GM23338 (cell line): ENCODE measurements at regions not wholly inside any gene's neighbourhood (a gene's known extent, or its start where the extent isn't known, plus 50 kb on each side); places are given as distances from the start of the nearest gene placed in this dataset.

Source experiments
- ATAC-seq: fragments of 200-7000 bp; cut with Tn5 transposase; 3 replicates; pipeline ENCODE4 v1.9.1; 2020
- DNase-seq: peaks from one replicate; pipeline ENCODE4 v3.0.0-alpha.2; 2015; ENCODE audit warnings: low spot score
- H2AFZ ChIP-seq: fragments of 200-600 bp; sonication (generic); 2 replicates; pipeline ENCODE4 v1.8.0; 2016; ENCODE audit warnings: antibody characterized with exemption, mild to moderate bottlenecking, moderate library complexity
- H3F3A ChIP-seq: fragments of 200-600 bp; sonication (generic); replicated peaks from 2 replicates; pipeline ENCODE4 v1.8.0; 2017; ENCODE audit warnings: antibody characterized with exemption, mixed run types, low read depth
- H3K27ac ChIP-seq: fragments of 200-600 bp; sonication (generic); 2 replicates; pipeline ENCODE4 v1.6.1; 2016; ENCODE audit warnings: low read depth
- H3K27me3 ChIP-seq: fragments of 200-600 bp; sonication (generic); 2 replicates; pipeline ENCODE4 v1.8.0; 2016; ENCODE audit warnings: mild to moderate bottlenecking, mixed run types, moderate library complexity; ENCODE audit not compliant: insufficient read depth
- H3K36me3 ChIP-seq: fragments of 200-600 bp; sonication (generic); 2 replicates; pipeline ENCODE4 v1.8.0; 2016; ENCODE audit warnings: mild to moderate bottlenecking; ENCODE audit not compliant: insufficient read depth
- H3K4me1 ChIP-seq: fragments of 200-600 bp; sonication (generic); 2 replicates; pipeline ENCODE4 v1.8.0; 2016; ENCODE audit warnings: mild to moderate bottlenecking, moderate library complexity; ENCODE audit not compliant: insufficient read depth
- H3K4me2 ChIP-seq: fragments of 200-600 bp; sonication (generic); 2 replicates; pipeline ENCODE4 v1.7.1; 2017; ENCODE audit warnings: mixed run types
- H3K4me3 ChIP-seq: fragments of 200-600 bp; sonication (generic); 2 replicates; pipeline ENCODE4 v1.6.1; 2016; ENCODE audit warnings: mixed run types
- H3K79me2 ChIP-seq: fragments of 200-600 bp; sonication (generic); replicated peaks from 2 replicates; pipeline ENCODE4 v1.8.0; 2017; ENCODE audit warnings: mild to moderate bottlenecking; ENCODE audit not compliant: insufficient read depth
- H3K9me2 ChIP-seq: fragments of 200-600 bp; sonication (generic); 2 replicates; pipeline ENCODE4 v1.8.0; 2017; ENCODE audit not compliant: insufficient read depth
- H4K20me1 ChIP-seq: fragments of 200-600 bp; sonication (generic); replicated peaks from 2 replicates; pipeline ENCODE4 v1.8.0; 2017; ENCODE audit warnings: mild to moderate bottlenecking; ENCODE audit not compliant: insufficient read depth
- H3K27ac Mint-ChIP-seq: 2 replicates; pipeline ENCODE4 v1.8.0; 2020; ENCODE audit warnings: inconsistent platforms, mild to moderate bottlenecking, moderate library complexity, mixed read lengths
- H3K27me3 Mint-ChIP-seq: 3 replicates; pipeline ENCODE4 v1.8.0; 2022; ENCODE audit warnings: low read depth, mild to moderate bottlenecking, moderate library complexity, mixed read lengths, inconsistent platforms; ENCODE audit not compliant: insufficient read depth, poor library complexity
- H3K36me3 Mint-ChIP-seq: 3 replicates; pipeline ENCODE4 v1.8.0; 2021; ENCODE audit warnings: low read depth, mild to moderate bottlenecking, inconsistent platforms, moderate library complexity, mixed read lengths
- H3K4me1 Mint-ChIP-seq: 3 replicates; pipeline ENCODE4 v1.8.0; 2020; ENCODE audit warnings: mild to moderate bottlenecking, inconsistent platforms, mixed read lengths
- H3K4me3 Mint-ChIP-seq: 3 replicates; pipeline ENCODE4 v1.8.0; 2021; ENCODE audit warnings: moderate library complexity, mild to moderate bottlenecking, inconsistent platforms, mixed read lengths
- H3K9me3 Mint-ChIP-seq: 3 replicates; pipeline ENCODE4 v1.8.0; 2020; ENCODE audit warnings: moderate library complexity, mild to moderate bottlenecking, inconsistent platforms, mixed read lengths
- CREB1 ChIP-seq: fragments of 250-450 bp; sonication (Bioruptor Pico); IDR thresholded peaks from 2 replicates; pipeline ENCODE4 v1.5.0; 2020; ENCODE audit warnings: low read depth, mild to moderate bottlenecking, moderate library complexity
- ETS1 ChIP-seq: IDR thresholded peaks from 2 replicates; pipeline ENCODE4 v1.6.1; 2016; ENCODE audit warnings: antibody characterized with exemption
- EZH2 ChIP-seq: fragments of 200-600 bp; sonication (generic); IDR thresholded peaks from one replicate; pipeline ENCODE4 v1.8.0; 2017; ENCODE audit warnings: antibody characterized with exemption, mild to moderate bottlenecking, low read depth; ENCODE audit not compliant: unreplicated experiment
- EZH2phosphoT487 ChIP-seq: fragments of 200-600 bp; sonication (generic); IDR thresholded peaks from one replicate; pipeline ENCODE4 v1.8.1; 2018; ENCODE audit warnings: antibody characterized with exemption; ENCODE audit not compliant: unreplicated experiment
- JUNB ChIP-seq: IDR thresholded peaks from one replicate; pipeline ENCODE4 v1.6.1; 2016; ENCODE audit warnings: antibody characterized with exemption; ENCODE audit not compliant: unreplicated experiment
- NANOG ChIP-seq: IDR thresholded peaks from 2 replicates; pipeline ENCODE4 v1.6.1; 2016; ENCODE audit warnings: antibody characterized with exemption, borderline replicate concordance
- POLR2AphosphoS5 ChIP-seq: IDR thresholded peaks from 2 replicates; pipeline ENCODE4 v1.6.1; 2016; ENCODE audit warnings: antibody characterized with exemption, low read depth
- REST ChIP-seq: IDR thresholded peaks from one replicate; pipeline ENCODE4 v1.6.1; 2018; ENCODE audit warnings: antibody characterized with exemption; ENCODE audit not compliant: unreplicated experiment
- STAT1 ChIP-seq: IDR thresholded peaks from one replicate; pipeline ENCODE4 v1.6.1; 2016; ENCODE audit warnings: antibody characterized with exemption; ENCODE audit not compliant: unreplicated experiment
- ZNF114 ChIP-seq: fragments of 250-450 bp; sonication (Bioruptor Pico); IDR thresholded peaks from 2 replicates; pipeline ENCODE4 v1.5.0; 2020; ENCODE audit warnings: mild to moderate bottlenecking, moderate library complexity
- ZNF331 ChIP-seq: fragments of 250-450 bp; sonication (Bioruptor Pico); IDR thresholded peaks from 2 replicates; pipeline ENCODE4 v1.5.0; 2020; ENCODE audit warnings: low read depth, mild to moderate bottlenecking, moderate library complexity
- TF ChIP-seq, protein P1 (sequence below), 2 experiments: fragments of 200-600 bp in 1 of 2; sonication (generic) in 1 of 2; conservative IDR thresholded peaks; 2 replicates each; pipeline versions ENCODE4 v1.5.1 to v1.6.1; 2016 to 2017; ENCODE audit warnings: antibody characterized with exemption in 2 of 2, low read depth in 2 of 2, mild to moderate bottlenecking in 2 of 2, moderate library complexity in 1 of 2
- TF ChIP-seq, protein P2 (sequence below): fragments of 250-450 bp; sonication (Bioruptor Pico); IDR thresholded peaks from 2 replicates; pipeline ENCODE4 v1.5.0; 2020; ENCODE audit warnings: mild to moderate bottlenecking, moderate library complexity

DNA sequence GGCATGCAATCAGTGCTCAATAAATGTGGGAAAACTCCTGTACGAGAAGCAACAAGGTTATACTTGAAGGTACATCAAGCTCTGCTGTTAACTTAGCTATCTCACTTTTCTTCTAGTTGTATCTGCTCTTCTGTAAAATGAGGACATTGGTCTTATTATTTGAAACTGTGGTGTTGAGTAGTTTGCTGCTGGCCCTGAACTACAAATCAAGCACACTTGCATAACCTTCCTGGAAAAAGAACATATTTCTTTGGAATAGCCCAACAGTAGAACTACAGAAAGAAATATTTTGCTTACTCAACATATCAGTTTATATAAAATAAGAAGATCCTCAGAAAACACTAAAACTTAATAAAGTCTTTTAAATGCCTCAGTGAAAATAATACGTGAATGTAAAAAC lies 203.0 kb downstream of the KCTD12 start:
- no peak overlapping the region for H3K27ac Mint-ChIP-seq
- H3K9me2 ChIP-seq, result no peaks in the 10 kb centered on the region
- no peaks in the 10 kb centered on the region for H3K27me3 Mint-ChIP-seq
- no peak overlapping the region for H2AFZ ChIP-seq
- H3K36me3 Mint-ChIP-seq, result no peaks in the 10 kb centered on the region
- no peak overlapping the region for H3K27ac ChIP-seq
- no peak for ATAC-seq
- H4K20me1 ChIP-seq, result no peaks in the 10 kb centered on the region
- H3K4me3 Mint-ChIP-seq, result no peak overlapping the region
- H3K4me2 ChIP-seq, result no peak overlapping the region
- H3K27me3 ChIP-seq, result no peaks in the 10 kb centered on the region
- H3K9me3 Mint-ChIP-seq, result no peaks in the 10 kb centered on the region
- H3K79me2 ChIP-seq, result no peaks in the 10 kb centered on the region
- no peaks in the 10 kb centered on the region for H3K36me3 ChIP-seq
- TF ChIP-seq JUNB, result no peak
- TF ChIP-seq ZNF114 (CRISPR knock-in tag), result no peak
- TF ChIP-seq NANOG, result no peak
- TF ChIP-seq ETS1, result no peak
- TF ChIP-seq EZH2phosphoT487, result no peak
- TF ChIP-seq POLR2AphosphoS5, result no peak
- TF ChIP-seq, protein P1, sequence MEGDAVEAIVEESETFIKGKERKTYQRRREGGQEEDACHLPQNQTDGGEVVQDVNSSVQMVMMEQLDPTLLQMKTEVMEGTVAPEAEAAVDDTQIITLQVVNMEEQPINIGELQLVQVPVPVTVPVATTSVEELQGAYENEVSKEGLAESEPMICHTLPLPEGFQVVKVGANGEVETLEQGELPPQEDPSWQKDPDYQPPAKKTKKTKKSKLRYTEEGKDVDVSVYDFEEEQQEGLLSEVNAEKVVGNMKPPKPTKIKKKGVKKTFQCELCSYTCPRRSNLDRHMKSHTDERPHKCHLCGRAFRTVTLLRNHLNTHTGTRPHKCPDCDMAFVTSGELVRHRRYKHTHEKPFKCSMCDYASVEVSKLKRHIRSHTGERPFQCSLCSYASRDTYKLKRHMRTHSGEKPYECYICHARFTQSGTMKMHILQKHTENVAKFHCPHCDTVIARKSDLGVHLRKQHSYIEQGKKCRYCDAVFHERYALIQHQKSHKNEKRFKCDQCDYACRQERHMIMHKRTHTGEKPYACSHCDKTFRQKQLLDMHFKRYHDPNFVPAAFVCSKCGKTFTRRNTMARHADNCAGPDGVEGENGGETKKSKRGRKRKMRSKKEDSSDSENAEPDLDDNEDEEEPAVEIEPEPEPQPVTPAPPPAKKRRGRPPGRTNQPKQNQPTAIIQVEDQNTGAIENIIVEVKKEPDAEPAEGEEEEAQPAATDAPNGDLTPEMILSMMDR (conservative IDR thresholded peaks at IDR 0.05; ENCODE audit: low read depth in 2 of 2), result no peak
- TF ChIP-seq ZNF331 (CRISPR knock-in tag), result no peak
- TF ChIP-seq STAT1, result no peak
- TF ChIP-seq, protein P2, sequence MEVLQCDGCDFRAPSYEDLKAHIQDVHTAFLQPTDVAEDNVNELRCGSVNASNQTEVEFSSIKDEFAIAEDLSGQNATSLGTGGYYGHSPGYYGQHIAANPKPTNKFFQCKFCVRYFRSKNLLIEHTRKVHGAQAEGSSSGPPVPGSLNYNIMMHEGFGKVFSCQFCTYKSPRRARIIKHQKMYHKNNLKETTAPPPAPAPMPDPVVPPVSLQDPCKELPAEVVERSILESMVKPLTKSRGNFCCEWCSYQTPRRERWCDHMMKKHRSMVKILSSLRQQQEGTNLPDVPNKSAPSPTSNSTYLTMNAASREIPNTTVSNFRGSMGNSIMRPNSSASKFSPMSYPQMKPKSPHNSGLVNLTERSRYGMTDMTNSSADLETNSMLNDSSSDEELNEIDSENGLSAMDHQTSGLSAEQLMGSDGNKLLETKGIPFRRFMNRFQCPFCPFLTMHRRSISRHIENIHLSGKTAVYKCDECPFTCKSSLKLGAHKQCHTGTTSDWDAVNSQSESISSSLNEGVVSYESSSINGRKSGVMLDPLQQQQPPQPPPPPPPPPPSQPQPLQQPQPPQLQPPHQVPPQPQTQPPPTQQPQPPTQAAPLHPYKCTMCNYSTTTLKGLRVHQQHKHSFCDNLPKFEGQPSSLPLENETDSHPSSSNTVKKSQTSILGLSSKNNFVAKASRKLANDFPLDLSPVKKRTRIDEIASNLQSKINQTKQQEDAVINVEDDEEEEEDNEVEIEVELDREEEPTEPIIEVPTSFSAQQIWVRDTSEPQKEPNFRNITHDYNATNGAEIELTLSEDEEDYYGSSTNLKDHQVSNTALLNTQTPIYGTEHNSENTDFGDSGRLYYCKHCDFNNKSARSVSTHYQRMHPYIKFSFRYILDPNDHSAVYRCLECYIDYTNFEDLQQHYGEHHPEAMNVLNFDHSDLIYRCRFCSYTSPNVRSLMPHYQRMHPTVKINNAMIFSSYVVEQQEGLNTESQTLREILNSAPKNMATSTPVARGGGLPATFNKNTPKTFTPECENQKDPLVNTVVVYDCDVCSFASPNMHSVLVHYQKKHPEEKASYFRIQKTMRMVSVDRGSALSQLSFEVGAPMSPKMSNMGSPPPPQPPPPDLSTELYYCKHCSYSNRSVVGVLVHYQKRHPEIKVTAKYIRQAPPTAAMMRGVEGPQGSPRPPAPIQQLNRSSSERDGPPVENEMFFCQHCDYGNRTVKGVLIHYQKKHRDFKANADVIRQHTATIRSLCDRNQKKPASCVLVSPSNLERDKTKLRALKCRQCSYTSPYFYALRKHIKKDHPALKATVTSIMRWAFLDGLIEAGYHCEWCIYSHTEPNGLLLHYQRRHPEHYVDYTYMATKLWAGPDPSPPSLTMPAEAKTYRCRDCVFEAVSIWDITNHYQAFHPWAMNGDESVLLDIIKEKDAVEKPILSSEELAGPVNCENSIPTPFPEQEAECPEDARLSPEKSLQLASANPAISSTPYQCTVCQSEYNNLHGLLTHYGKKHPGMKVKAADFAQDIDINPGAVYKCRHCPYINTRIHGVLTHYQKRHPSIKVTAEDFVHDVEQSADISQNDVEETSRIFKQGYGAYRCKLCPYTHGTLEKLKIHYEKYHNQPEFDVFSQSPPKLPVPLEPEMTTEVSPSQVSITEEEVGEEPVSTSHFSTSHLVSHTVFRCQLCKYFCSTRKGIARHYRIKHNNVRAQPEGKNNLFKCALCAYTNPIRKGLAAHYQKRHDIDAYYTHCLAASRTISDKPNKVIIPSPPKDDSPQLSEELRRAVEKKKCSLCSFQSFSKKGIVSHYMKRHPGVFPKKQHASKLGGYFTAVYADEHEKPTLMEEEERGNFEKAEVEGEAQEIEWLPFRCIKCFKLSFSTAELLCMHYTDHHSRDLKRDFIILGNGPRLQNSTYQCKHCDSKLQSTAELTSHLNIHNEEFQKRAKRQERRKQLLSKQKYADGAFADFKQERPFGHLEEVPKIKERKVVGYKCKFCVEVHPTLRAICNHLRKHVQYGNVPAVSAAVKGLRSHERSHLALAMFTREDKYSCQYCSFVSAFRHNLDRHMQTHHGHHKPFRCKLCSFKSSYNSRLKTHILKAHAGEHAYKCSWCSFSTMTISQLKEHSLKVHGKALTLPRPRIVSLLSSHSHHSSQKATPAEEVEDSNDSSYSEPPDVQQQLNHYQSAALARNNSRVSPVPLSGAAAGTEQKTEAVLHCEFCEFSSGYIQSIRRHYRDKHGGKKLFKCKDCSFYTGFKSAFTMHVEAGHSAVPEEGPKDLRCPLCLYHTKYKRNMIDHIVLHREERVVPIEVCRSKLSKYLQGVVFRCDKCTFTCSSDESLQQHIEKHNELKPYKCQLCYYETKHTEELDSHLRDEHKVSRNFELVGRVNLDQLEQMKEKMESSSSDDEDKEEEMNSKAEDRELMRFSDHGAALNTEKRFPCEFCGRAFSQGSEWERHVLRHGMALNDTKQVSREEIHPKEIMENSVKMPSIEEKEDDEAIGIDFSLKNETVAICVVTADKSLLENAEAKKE (CRISPR knock-in tag), result no peak
- TF ChIP-seq REST, result no peak
- no peak for TF ChIP-seq CREB1 (CRISPR knock-in tag)
- TF ChIP-seq EZH2, result no peak
- no peak for DNase-seq
- H3K4me3 ChIP-seq, result no peak overlapping the region
- peaks cover 14% of the 10 kb centered on the region for H3K4me1 Mint-ChIP-seq
- H3K4me1 ChIP-seq, result peaks cover 3% of the 10 kb centered on the region; the same call in 1 of the 2 replicates
- no peaks in the 10 kb centered on the region for H3F3A ChIP-seq
